ENCODE measurements at regions not wholly inside any gene's neighbourhood (a gene's known extent, or its start where the extent isn't known, plus 50 kb on each side); places are given as distances from the start of the nearest gene placed in this dataset.
A peak's percentile ranks its signal among the peaks of the same experiment; 100 is the strongest.

DNA sequence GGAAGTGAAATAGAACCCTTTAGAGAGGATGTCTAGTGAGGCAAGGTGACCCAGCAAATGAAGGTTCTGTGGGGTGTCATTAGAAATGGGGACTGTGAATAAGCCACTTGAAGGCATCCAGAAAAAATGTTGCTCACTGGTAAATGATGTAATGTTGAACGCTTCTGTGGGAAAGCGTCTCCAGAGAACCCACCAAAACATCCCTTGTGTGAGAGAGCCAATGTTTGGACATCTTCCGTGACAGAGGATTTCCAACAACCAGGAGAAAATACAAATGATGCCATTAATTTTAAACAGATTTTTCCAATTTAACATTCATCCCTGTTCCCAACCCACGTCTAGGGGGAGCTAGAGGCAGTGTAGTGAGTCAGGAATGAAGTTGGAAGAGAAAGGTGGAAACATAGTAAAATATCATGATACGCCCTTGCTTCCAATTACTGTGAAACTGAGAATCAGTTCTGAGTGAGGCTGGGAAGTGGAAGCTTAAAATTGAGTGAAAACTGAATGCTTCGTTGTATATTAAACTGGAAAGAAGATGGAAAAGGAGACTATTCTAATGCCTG, 584.2 kb downstream of the CD109 start:
- H3F3A ChIP-seq (replicated peaks; ENCODE audit: low read depth) = no peaks in the 10 kb centered on the region
- no peak overlapping the region for H3K4me3 ChIP-seq
- no peak overlapping the region for H3K4me2 ChIP-seq
- Mint-ChIP-seq H3K4me1 (0 out of 3 replicates have a peak, but pooled peaks cover 2% of the 10 kb centered on the region), H3K27me3 (ENCODE audit: insufficient read depth, low read depth, poor library complexity) (no peaks in the 10 kb centered on the region), H3K9me3 (peaks cover 2% of the 10 kb centered on the region; the same call in 1 of the 3 replicates), H3K27ac (no peak overlapping the region), H3K4me3 (no peak overlapping the region), H3K36me3 (ENCODE audit: low read depth) (no peaks in the 10 kb centered on the region)
- ATAC-seq (no peak; the same call in 2 of the 3 replicates), DNase-seq (ENCODE audit: low spot score) (peak; percentile 52)
- H4K20me1 ChIP-seq (replicated peaks; ENCODE audit: insufficient read depth) = no peaks in the 10 kb centered on the region
- no peaks in the 10 kb centered on the region for H3K79me2 ChIP-seq (replicated peaks; ENCODE audit: insufficient read depth)
- H3K4me1 ChIP-seq (ENCODE audit: insufficient read depth) = no peaks in the 10 kb centered on the region
- no peaks in the 10 kb centered on the region for H3K9me2 ChIP-seq (ENCODE audit: insufficient read depth)
- no peaks in the 10 kb centered on the region for H3K27me3 ChIP-seq (ENCODE audit: insufficient read depth)
- no peaks in the 10 kb centered on the region for H3K36me3 ChIP-seq (ENCODE audit: insufficient read depth)
- TF ChIP-seq, protein P1, sequence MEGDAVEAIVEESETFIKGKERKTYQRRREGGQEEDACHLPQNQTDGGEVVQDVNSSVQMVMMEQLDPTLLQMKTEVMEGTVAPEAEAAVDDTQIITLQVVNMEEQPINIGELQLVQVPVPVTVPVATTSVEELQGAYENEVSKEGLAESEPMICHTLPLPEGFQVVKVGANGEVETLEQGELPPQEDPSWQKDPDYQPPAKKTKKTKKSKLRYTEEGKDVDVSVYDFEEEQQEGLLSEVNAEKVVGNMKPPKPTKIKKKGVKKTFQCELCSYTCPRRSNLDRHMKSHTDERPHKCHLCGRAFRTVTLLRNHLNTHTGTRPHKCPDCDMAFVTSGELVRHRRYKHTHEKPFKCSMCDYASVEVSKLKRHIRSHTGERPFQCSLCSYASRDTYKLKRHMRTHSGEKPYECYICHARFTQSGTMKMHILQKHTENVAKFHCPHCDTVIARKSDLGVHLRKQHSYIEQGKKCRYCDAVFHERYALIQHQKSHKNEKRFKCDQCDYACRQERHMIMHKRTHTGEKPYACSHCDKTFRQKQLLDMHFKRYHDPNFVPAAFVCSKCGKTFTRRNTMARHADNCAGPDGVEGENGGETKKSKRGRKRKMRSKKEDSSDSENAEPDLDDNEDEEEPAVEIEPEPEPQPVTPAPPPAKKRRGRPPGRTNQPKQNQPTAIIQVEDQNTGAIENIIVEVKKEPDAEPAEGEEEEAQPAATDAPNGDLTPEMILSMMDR (conservative IDR thresholded peaks at IDR 0.05; ENCODE audit: low read depth in 2 of 2) = peak; percentile 71 to 72
- TF ChIP-seq EZH2 (IDR thresholded peaks at IDR 0.05; ENCODE audit: low read depth, unreplicated experiment) = no peak
- H3K27ac ChIP-seq (ENCODE audit: low read depth) = no peak overlapping the region
- peak overlapping the region; percentile 2; the same call in 1 of the 2 replicates for H2AFZ ChIP-seq

DNA sequence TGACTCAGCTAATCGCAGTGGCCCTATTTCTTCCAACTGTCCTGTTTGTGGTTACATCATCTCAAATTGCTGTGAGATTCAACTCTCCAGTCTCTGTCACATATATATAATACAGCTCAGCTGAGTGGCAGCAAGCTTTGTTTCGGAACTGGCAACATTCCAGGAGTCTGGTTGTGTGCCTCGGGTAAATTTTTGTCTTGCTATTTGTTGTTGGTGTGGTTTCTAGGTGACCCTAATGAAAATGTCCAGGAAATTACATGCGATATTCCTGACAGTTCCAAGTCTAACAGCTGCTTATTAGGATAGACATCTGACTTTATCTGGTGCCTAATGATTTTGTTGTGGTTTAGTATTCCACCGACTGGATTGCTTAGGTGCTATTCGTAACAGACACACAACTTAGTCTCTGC, 581.8 kb downstream of the CD109 start:
- Mint-ChIP-seq H3K9me3 (no peaks in the 10 kb centered on the region), H3K4me3 (no peak overlapping the region), H3K27me3 (ENCODE audit: insufficient read depth, low read depth, poor library complexity) (no peaks in the 10 kb centered on the region), H3K36me3 (ENCODE audit: low read depth) (no peaks in the 10 kb centered on the region), H3K27ac (no peak overlapping the region), H3K4me1 (no peaks in the 10 kb centered on the region)
- Histone ChIP-seq H3K4me3 (no peak overlapping the region), H3K36me3 (ENCODE audit: insufficient read depth) (no peaks in the 10 kb centered on the region), H3K4me1 (ENCODE audit: insufficient read depth) (no peaks in the 10 kb centered on the region), H2AFZ (peak overlapping the region; percentile 72), H3K4me2 (no peak overlapping the region), H3K27me3 (ENCODE audit: insufficient read depth) (no peaks in the 10 kb centered on the region), H4K20me1 (replicated peaks; ENCODE audit: insufficient read depth) (no peaks in the 10 kb centered on the region), H3K79me2 (replicated peaks; ENCODE audit: insufficient read depth) (no peaks in the 10 kb centered on the region), H3K27ac (ENCODE audit: low read depth) (no peak overlapping the region), H3K9me2 (ENCODE audit: insufficient read depth) (peaks cover 2% of the 10 kb centered on the region; the same call in 1 of the 2 replicates), H3F3A (replicated peaks; ENCODE audit: low read depth) (no peaks in the 10 kb centered on the region)
- DNase-seq (ENCODE audit: low spot score) (no peak), ATAC-seq (no peak)
- TF ChIP-seq ZNF114 (CRISPR knock-in tag; IDR thresholded peaks at IDR 0.05) (no peak), STAT1 (IDR thresholded peaks at IDR 0.05; ENCODE audit: unreplicated experiment) (no peak), ZNF331 (CRISPR knock-in tag; IDR thresholded peaks at IDR 0.05; ENCODE audit: low read depth) (no peak), NANOG (IDR thresholded peaks at IDR 0.05; ENCODE audit: borderline replicate concordance) (no peak), EZH2phosphoT487 (IDR thresholded peaks at IDR 0.05; ENCODE audit: unreplicated experiment) (no peak), EZH2 (IDR thresholded peaks at IDR 0.05; ENCODE audit: low read depth, unreplicated experiment) (no peak)
- TF ChIP-seq, protein P1 (conservative IDR thresholded peaks at IDR 0.05; ENCODE audit: low read depth in 2 of 2) = no peak
- TF ChIP-seq, protein P2, sequence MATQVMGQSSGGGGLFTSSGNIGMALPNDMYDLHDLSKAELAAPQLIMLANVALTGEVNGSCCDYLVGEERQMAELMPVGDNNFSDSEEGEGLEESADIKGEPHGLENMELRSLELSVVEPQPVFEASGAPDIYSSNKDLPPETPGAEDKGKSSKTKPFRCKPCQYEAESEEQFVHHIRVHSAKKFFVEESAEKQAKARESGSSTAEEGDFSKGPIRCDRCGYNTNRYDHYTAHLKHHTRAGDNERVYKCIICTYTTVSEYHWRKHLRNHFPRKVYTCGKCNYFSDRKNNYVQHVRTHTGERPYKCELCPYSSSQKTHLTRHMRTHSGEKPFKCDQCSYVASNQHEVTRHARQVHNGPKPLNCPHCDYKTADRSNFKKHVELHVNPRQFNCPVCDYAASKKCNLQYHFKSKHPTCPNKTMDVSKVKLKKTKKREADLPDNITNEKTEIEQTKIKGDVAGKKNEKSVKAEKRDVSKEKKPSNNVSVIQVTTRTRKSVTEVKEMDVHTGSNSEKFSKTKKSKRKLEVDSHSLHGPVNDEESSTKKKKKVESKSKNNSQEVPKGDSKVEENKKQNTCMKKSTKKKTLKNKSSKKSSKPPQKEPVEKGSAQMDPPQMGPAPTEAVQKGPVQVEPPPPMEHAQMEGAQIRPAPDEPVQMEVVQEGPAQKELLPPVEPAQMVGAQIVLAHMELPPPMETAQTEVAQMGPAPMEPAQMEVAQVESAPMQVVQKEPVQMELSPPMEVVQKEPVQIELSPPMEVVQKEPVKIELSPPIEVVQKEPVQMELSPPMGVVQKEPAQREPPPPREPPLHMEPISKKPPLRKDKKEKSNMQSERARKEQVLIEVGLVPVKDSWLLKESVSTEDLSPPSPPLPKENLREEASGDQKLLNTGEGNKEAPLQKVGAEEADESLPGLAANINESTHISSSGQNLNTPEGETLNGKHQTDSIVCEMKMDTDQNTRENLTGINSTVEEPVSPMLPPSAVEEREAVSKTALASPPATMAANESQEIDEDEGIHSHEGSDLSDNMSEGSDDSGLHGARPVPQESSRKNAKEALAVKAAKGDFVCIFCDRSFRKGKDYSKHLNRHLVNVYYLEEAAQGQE (IDR thresholded peaks at IDR 0.05; ENCODE audit: unreplicated experiment) = no peak
- TF ChIP-seq, protein P3, sequence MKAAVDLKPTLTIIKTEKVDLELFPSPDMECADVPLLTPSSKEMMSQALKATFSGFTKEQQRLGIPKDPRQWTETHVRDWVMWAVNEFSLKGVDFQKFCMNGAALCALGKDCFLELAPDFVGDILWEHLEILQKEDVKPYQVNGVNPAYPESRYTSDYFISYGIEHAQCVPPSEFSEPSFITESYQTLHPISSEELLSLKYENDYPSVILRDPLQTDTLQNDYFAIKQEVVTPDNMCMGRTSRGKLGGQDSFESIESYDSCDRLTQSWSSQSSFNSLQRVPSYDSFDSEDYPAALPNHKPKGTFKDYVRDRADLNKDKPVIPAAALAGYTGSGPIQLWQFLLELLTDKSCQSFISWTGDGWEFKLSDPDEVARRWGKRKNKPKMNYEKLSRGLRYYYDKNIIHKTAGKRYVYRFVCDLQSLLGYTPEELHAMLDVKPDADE (IDR thresholded peaks at IDR 0.05) = no peak

Measured in GM23338 (cell line).